Esophagus muscularis mucosa (tissue), 3 donors: ENCODE measurements at regions not wholly inside any gene's neighbourhood (a gene's known extent, or its start where the extent isn't known, plus 50 kb on each side); places are given as distances from the start of the nearest gene placed in this dataset.

Source experiments
- POLR2A ChIP-seq: fragments of 450-650 bp; IDR thresholded peaks from one replicate; pipeline ENCODE4 v1.6.1; 2017; ENCODE audit warnings: antibody characterized with exemption, moderate library complexity, mild to moderate bottlenecking, low read depth
- TF ChIP-seq, protein P1 (sequence below), 3 experiments: fragments of 200-600 bp in 2 of 3; fragments of 450-650 bp in 1 of 3; sonication (generic) in 2 of 3; IDR thresholded peaks; one replicate each; pipeline ENCODE4 v1.5.1; 2017 to 2019; ENCODE audit warnings: antibody characterized with exemption in 3 of 3, mild to moderate bottlenecking in 2 of 3, moderate library complexity in 1 of 3

DNA sequence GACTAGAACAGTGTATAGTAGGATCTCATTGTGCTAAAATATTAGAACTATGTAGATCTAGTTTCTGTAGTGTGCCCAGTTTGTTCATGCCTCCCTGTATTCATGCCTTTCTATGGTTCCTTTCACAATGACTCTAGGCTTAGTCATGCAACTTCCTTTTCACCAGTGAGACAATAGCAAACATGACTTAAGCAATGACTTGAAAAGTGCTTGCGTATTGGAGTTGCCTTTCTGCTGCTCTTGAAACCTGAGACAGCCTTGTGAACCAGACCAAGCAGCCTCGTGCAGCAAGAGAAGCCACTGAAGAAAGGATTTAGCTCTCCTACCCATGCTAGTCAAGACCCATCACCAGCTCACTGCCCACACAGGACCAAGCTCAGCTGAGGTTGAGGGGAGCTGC lies 294.5 kb upstream of the TAS2R1 start:
- no peak for TF ChIP-seq POLR2A
- TF ChIP-seq, protein P1, sequence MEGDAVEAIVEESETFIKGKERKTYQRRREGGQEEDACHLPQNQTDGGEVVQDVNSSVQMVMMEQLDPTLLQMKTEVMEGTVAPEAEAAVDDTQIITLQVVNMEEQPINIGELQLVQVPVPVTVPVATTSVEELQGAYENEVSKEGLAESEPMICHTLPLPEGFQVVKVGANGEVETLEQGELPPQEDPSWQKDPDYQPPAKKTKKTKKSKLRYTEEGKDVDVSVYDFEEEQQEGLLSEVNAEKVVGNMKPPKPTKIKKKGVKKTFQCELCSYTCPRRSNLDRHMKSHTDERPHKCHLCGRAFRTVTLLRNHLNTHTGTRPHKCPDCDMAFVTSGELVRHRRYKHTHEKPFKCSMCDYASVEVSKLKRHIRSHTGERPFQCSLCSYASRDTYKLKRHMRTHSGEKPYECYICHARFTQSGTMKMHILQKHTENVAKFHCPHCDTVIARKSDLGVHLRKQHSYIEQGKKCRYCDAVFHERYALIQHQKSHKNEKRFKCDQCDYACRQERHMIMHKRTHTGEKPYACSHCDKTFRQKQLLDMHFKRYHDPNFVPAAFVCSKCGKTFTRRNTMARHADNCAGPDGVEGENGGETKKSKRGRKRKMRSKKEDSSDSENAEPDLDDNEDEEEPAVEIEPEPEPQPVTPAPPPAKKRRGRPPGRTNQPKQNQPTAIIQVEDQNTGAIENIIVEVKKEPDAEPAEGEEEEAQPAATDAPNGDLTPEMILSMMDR (IDR thresholded peaks at IDR 0.05): no peak
